WTC11 (cell line): ENCODE measurements at regions not wholly inside any gene's neighbourhood (a gene's known extent, or its start where the extent isn't known, plus 50 kb on each side); places are given as distances from the start of the nearest gene placed in this dataset.

Source experiments
- ATF2 ChIP-seq: sonication (generic); formaldehyde crosslinking; IDR thresholded peaks from 2 replicates; pipeline ENCODE4 v1.8.1; 2022; ENCODE audit warnings: low read depth, missing genetic modification reagents, borderline replicate concordance
- CDX4 ChIP-seq: fragments of 250-450 bp; sonication (Bioruptor Pico); IDR thresholded peaks from 2 replicates; pipeline ENCODE4 v1.9.0; 2021; ENCODE audit warnings: moderate library complexity, mild to moderate bottlenecking, inconsistent platforms, borderline replicate concordance
- CTCF ChIP-seq: fragments of 200-600 bp; IDR thresholded peaks from 2 replicates; pipeline ENCODE4 v1.8.0; 2022; ENCODE audit warnings: antibody characterized with exemption

- no peak for TF ChIP-seq CTCF
- no peak for TF ChIP-seq ATF2
- TF ChIP-seq CDX4 (CRISPR knock-in tag), result no peak
These were observed 128.9 kb upstream of the RIOK3 start for GRCh38 chr18:23324056-23324811.
